SKM-1 treated with dmso at 0.1 percent for 144 hours (cell line): ENCODE measurements at regions not wholly inside any gene's neighbourhood (a gene's known extent, or its start where the extent isn't known, plus 50 kb on each side); places are given as distances from the start of the nearest gene placed in this dataset.
"Not testable (repeated sequence)": the region's sequence is repeated elsewhere in the genome, so short reads cannot be mapped to it uniquely, and the experiment has no call there.

ENCODE experiments used
- DNase-seq: peaks from one replicate; lab custom pipeline; 2025; ENCODE audit not compliant: unreplicated experiment; lab: John Stamatoyannopoulos, UW

- no peak for DNase-seq
Measured at GRCh38 chr11:109043315-109043714, 378.4 kb downstream of the DDX10 start.

GRCh38 chr11:109046284-109046992 lies 375.6 kb upstream of the C11orf87 start:
- DNase-seq, result no peak

- no peak for DNase-seq
Measured at GRCh38 chr11:109048098-109048497, 373.9 kb upstream of the C11orf87 start.

- DNase-seq, result no peak
Measured at GRCh38 chr11:109051200-109051599, 370.8 kb upstream of the C11orf87 start.

- DNase-seq, result no peak
Measured at GRCh38 chr11:109059402-109059801, 362.6 kb upstream of the C11orf87 start.

- no peak for DNase-seq
Measured at GRCh38 chr11:109061394-109061793, 360.6 kb upstream of the C11orf87 start.

GRCh38 chr11:109062445-109062844 lies 359.5 kb upstream of the C11orf87 start:
- no peak for DNase-seq

- no peak for DNase-seq
Measured at GRCh38 chr11:109062871-109063270, 359.1 kb upstream of the C11orf87 start.

- not testable (repeated sequence) for DNase-seq
Measured at GRCh38 chr11:109064618-109065311, 357.2 kb upstream of the C11orf87 start.

GRCh38 chr11:109071262-109071661 lies 350.7 kb upstream of the C11orf87 start:
- DNase-seq, result no peak

GRCh38 chr11:109071712-109072524 lies 350.1 kb upstream of the C11orf87 start:
- DNase-seq, result no peak

GRCh38 chr11:109073032-109073822 lies 348.8 kb upstream of the C11orf87 start:
- no peak for DNase-seq

GRCh38 chr11:109075976-109076375 lies 346.0 kb upstream of the C11orf87 start:
- DNase-seq, result no peak

GRCh38 chr11:109076870-109077269 lies 345.1 kb upstream of the C11orf87 start:
- DNase-seq, result no peak

- DNase-seq, result no peak
Measured at GRCh38 chr11:109077291-109077920, 344.6 kb upstream of the C11orf87 start.

GRCh38 chr11:109085708-109086373 lies 336.1 kb upstream of the C11orf87 start:
- no peak for DNase-seq

- no peak for DNase-seq
Measured at GRCh38 chr11:109086931-109087330, 335.1 kb upstream of the C11orf87 start.

GRCh38 chr11:109088086-109088485 lies 333.9 kb upstream of the C11orf87 start:
- DNase-seq, result peak; percentile 90

GRCh38 chr11:109089144-109089543 lies 332.8 kb upstream of the C11orf87 start:
- no peak for DNase-seq

GRCh38 chr11:109093354-109093753 lies 328.6 kb upstream of the C11orf87 start:
- no peak for DNase-seq
